ENCODE measurements at regions not wholly inside any gene's neighbourhood (a gene's known extent, or its start where the extent isn't known, plus 50 kb on each side); places are given as distances from the start of the nearest gene placed in this dataset.

- DNase-seq: no peak
These were observed 592.2 kb upstream of the CADM1 start for GRCh38 chr11:116096272-116096995.

- no peak for DNase-seq
These were observed 589.5 kb upstream of the CADM1 start for GRCh38 chr11:116093481-116094270.

GRCh38 chr11:116093065-116093464 lies 588.9 kb upstream of the CADM1 start:
- DNase-seq: no peak

- no peak for DNase-seq
These were observed 582.2 kb upstream of the CADM1 start for GRCh38 chr11:116086426-116086825.

DNA sequence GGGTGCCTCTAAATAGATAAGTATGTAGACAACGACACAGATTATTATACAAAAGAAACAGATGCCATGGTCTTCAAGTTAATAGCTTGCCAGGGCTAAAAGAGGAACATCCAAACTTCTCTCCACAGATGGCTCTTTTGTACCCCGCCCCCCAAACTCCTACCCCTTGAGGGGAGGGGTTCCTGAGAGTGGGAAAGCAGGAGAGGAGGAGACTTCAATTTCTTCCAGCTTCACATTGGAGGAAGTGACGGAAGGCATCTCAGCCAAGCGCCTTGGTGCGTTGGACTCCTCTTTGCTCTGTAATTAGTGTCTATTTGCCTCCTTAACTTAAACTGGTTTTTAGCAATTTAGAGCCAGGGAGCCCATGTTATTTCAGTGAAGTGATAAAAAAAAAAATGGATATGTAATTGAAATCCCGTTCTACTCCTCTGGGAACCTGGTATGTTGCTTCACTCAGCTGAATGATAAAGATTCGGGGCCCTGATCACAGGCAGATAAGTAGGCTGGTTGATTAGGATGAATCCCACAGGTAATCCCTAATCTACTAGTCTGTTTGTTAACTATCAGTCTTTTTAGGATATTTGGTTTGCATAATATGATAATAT lies 580.9 kb upstream of the CADM1 start:
- DNase-seq: no peak

- DNase-seq: no peak
These were observed 580.3 kb upstream of the CADM1 start for GRCh38 chr11:116084511-116084910.

GRCh38 chr11:116082256-116082655 lies 578.0 kb upstream of the CADM1 start:
- DNase-seq: no peak

DNA sequence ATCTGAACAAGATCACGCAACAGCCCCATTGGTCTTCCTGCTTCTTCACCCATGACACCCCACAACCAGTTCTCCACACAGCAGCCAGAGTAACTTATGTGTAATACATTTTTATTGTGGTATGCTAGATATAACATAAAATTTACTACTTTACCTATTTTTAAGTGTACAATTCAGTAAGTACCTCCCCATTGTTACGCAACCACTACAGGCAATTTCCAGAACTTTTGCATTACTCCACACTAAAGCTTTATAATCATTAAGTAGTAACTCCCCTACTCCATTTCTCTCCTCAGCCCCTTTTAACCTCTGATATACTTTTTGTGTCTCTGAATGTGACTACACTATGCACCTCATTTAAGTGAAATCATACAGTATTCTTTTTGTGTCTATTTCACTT lies 575.4 kb upstream of the CADM1 start:
- DNase-seq: no peak

DNA sequence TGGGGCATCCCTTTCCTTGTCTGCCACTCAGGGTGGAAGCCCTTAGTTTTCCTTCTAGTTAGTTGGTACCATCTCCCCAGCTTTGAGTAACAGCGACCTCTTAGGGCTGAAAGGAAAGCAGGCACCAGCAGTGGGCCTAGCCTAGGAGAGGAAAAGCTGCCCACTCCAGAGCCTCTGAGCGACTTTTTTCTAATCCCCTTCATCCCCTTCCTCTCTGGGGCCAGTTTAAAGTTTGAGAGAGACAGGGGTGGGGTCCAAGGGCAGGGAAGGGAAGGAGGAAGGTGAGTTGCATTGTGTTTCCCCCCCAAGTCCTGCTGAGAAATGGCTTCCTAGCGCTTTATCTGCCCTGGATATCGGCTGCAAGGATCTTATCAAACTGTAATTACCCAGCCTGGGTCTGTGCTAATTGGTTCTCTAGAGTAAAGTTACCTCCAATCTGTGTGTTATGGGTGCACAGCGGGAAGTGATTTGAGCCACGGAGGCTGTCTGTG lies 573.9 kb upstream of the CADM1 start:
- peak; percentile 71 for DNase-seq

GRCh38 chr11:116077092-116077491 lies 572.9 kb upstream of the CADM1 start:
- DNase-seq: no peak

DNA sequence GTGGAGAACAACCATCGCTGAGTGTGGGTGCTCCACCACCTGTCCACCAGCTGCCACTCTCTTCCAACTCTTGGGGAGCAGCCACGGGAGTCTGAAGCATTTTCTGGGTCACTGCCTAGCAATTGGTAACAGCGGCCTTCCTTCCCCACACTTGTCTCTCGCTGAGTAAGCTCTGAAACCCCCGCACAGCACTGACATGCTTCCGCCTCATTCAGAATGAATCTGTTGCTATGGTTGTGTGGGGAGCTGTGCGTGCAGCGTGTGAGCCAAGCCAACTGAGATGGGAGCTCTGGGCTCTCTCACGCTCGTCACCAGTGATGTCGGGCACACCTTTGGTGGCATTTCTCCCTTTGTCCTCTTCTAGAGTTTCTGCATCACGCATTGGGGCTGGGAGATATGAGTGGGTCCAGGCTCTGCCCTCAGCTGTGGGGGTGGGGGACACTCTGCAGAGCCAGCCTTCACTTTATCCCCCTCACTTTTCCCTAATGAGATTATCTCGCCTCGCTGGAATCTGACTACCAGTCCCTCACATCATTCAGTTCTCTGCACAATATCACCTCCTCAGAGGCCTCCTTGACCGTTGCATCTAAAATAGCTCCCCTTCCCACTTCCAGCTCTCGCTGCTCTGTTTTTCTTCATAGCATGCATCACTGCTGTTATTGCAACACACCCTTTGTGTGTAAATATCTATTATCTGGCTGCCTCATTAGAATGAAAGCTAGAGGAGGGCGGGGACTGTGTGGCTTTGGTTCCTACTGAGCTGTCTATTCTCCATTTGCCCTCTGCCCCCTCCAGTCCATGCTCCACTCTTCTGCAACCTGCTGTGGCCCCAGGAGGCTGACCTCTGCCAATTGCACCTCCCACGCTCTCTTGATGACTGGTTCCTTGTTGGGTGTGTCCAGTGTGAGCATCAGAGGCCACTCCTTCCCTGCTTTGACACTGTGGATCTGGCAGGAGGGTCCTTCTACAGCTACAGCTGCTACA lies 569.9 kb upstream of the CADM1 start:
- DNase-seq: peak; percentile 83

- peak; percentile 72 for DNase-seq
These were observed 568.6 kb upstream of the CADM1 start for GRCh38 chr11:116072601-116073410.

DNA sequence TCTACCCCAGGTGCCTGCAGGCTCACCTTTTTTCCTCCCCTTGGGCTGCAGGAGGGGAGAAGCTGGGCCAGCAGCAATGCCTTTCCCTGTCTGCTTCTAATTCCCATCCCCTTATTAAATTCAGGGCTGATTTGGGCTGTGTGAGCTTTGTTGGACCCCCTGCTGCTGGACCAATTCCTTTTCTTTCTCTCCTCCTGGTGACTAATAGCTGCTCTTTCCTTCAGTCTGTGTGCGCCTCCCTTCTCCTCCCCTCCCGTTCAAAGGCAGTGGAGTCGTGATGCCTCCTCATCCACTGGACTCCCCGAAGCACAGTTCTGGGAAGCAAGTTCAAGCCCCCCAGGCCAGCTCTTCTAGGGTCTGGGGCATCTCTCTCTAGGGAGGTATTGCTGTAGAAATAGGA lies 567.9 kb upstream of the CADM1 start:
- DNase-seq: no peak

DNA sequence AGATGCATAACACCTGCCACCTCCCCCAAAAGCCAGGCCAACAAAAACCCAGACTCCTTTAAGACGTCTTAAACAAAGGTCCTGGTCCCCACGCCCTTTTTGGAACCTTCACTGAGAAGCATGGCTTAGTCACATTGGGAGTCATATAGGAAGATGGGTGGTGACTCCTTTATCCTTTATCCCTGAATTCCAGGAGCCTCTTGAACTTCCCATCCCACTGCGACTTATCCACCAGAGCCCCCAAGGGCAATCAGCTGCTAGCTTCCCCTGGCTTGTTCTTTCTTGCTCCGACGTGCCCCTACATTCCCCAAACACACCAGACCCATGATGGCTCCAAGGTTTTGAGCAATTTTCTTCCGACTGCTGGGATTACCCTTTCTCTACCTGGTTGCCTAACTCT lies 567.0 kb upstream of the CADM1 start:
- DNase-seq: peak; percentile 72

GRCh38 chr11:116070520-116070919 lies 566.3 kb upstream of the CADM1 start:
- peak; percentile 92 for DNase-seq

GRCh38 chr11:116066777-116067176 lies 562.6 kb upstream of the CADM1 start:
- peak; percentile 62 for DNase-seq

DNA sequence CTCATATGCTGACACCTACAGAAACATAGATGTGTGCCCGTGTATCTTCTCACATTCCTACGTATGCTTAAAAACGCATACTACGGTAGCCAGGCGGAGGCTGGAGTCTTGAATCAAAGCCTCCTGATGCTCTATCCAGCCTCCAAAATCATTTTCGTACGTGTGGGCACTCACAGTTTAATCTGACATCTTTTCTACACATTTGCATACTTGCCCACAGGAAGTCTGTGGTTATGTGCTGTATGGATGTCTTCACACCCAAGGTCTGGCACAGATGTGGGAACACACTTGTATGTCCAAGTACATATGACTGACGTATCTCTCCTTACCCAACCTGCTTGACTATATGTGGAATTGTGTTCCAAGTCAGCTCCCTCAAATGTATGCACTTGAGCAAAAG lies 561.8 kb upstream of the CADM1 start:
- DNase-seq: no peak

DNA sequence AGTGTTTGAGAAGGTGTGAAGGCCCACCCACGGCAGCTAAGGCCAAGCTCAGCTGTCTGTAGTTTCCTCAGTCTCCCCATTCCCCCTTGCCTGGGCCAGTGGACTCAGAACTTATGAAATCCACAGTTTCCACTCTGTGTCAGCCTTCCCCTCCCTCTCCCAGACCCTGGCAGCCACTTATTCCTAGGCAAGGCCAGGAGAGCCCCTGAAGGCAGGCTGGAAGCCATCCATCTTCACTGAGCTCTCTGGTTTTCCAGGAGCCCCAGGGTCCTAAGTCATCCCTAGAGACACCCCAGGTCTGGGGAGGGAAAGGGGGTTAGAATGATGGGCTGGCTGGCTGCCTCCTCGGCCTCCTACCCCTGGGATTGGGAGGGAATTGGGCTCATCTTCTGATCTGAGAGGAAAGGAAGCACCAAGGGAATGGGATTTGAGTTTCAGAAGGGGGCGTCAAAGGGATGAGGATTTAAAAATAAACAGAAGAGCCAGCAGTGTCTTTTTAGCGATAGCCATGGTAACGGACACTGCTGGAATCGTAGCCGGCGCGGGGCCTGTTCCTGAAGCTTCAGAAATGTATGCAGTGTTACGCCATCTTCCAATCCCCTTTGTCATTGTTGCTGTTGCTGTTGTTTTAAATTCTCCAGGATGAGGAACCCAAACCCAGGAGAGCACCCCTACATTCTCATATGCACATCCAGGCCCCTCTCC lies 561.1 kb upstream of the CADM1 start:
- no peak for DNase-seq

DNA sequence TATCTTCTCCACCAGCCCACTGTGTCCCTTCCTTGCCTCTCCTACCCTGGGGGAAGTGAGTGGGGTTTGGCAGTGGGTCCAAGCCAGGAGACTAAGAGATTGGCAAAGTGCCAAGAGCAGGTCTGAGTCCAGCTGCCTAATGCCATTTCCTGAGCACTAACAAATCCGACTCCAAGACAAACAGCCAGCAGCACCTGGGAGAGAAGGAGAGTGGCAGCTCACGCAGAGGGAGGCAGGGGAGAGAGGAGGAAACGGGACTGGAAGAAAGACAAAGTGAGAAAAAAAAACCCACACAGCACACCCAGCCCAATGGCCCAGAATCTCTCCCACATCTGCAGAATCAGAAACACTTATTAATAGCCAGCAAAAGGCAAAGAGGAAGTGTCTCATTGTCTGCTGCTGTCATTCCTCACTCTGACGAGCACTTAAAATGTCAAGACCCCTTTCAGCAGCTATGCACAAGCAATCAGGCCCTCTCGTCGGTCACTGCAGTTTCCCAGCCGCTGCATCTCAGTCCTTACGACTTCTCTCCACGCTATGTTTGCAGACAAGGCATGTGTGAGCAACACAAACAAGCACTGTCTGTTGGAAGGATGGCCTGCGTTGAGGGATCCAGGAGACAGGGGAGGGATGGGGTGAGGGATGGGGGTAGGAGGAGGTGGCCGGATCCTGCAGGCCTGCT lies 558.4 kb upstream of the CADM1 start:
- peak; percentile 94 for DNase-seq

DNA sequence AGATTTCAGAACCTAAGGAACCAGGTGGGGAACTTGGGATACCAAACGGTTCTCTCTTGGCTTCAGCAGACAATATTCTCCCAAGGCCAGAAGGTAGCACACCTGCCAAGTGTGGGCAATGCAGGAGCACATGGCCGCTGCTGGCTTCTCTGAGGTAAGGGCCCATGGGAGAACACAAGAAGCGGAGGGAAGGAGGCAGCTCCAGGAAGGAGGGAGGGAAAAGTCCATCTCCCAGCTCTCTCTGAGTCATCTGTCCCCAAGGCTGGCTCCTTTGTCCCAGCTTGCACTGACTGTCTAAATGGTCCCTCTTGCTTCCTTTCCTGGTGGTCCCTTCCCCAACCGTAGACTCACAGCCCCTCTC lies 557.9 kb upstream of the CADM1 start:
- no peak for DNase-seq

GRCh38 chr11:116061322-116061721 lies 557.1 kb upstream of the CADM1 start:
- DNase-seq: no peak
